ENCODE measurements at regions not wholly inside any gene's neighbourhood (a gene's known extent, or its start where the extent isn't known, plus 50 kb on each side); places are given as distances from the start of the nearest gene placed in this dataset.

GRCh38 chr5:26828294-26828693 lies 210.1 kb downstream of the CDH9 start:
- intact Hi-C loops (cut with DNase I, micrococcal nuclease) = no loop called here
- DNase-seq = no peak
- ATAC-seq = no peak

- intact Hi-C loops (cut with DNase I, micrococcal nuclease) = no loop called here
- ATAC-seq (no peak), DNase-seq (no peak)
These were observed 225.2 kb downstream of the CDH9 start for GRCh38 chr5:26813235-26813634.

- intact Hi-C loops (cut with DNase I, micrococcal nuclease) = no loop called here
- DNase-seq = no peak
- ATAC-seq = no peak
These were observed 225.7 kb downstream of the CDH9 start for GRCh38 chr5:26812714-26813113.

GRCh38 chr5:26807231-26808199 lies 230.9 kb downstream of the CDH9 start:
- DNase-seq (peak in 1 of 2 donors; percentile 20), ATAC-seq (no peak)
- intact Hi-C loops (cut with DNase I, micrococcal nuclease) = no loop called here

- ATAC-seq (no peak), DNase-seq (no peak)
- intact Hi-C loops (cut with DNase I, micrococcal nuclease) = no loop called here
These were observed 233.3 kb downstream of the CDH9 start for GRCh38 chr5:26805076-26805475.

GRCh38 chr5:26802944-26803343 lies 235.4 kb downstream of the CDH9 start:
- no peak for DNase-seq
- intact Hi-C loops (cut with DNase I, micrococcal nuclease) = no loop called here
- ATAC-seq = no peak

GRCh38 chr5:26791433-26791832 lies 247.0 kb downstream of the CDH9 start:
- intact Hi-C loops (cut with DNase I, micrococcal nuclease) = no loop called here
- DNase-seq (no peak), ATAC-seq (no peak)

GRCh38 chr5:26791021-26791420 lies 247.4 kb downstream of the CDH9 start:
- intact Hi-C loops (cut with DNase I, micrococcal nuclease) = no loop called here
- no peak for ATAC-seq
- no peak for DNase-seq

GRCh38 chr5:26763215-26763614 lies 275.2 kb downstream of the CDH9 start:
- ATAC-seq = no peak
- no peak for DNase-seq
- intact Hi-C loops (cut with DNase I, micrococcal nuclease) = no loop called here

- intact Hi-C loops (cut with DNase I, micrococcal nuclease) = no loop called here
- no peak for DNase-seq
- ATAC-seq = no peak
These were observed 276.9 kb downstream of the CDH9 start for GRCh38 chr5:26761446-26761845.

GRCh38 chr5:26761045-26761444 lies 277.3 kb downstream of the CDH9 start:
- ATAC-seq (no peak), DNase-seq (no peak)
- intact Hi-C loops (cut with DNase I, micrococcal nuclease) = no loop called here

- no peak for ATAC-seq
- intact Hi-C loops (cut with DNase I, micrococcal nuclease) = no loop called here
- no peak for DNase-seq
These were observed 280.4 kb downstream of the CDH9 start for GRCh38 chr5:26757941-26758340.

GRCh38 chr5:26749829-26750228 lies 288.6 kb downstream of the CDH9 start:
- DNase-seq (no peak), ATAC-seq (no peak)
- intact Hi-C loops (cut with DNase I, micrococcal nuclease) = no loop called here

- no peak for DNase-seq
- no peak for ATAC-seq
- intact Hi-C loops (cut with DNase I, micrococcal nuclease) = no loop called here
These were observed 298.2 kb downstream of the CDH9 start for GRCh38 chr5:26740182-26740581.

- ATAC-seq (no peak), DNase-seq (no peak)
- intact Hi-C loops (cut with DNase I, micrococcal nuclease) = no loop called here
These were observed 300.8 kb downstream of the CDH9 start for GRCh38 chr5:26737348-26738265.

- intact Hi-C loops (cut with DNase I, micrococcal nuclease) = no loop called here
- no peak for ATAC-seq
- no peak for DNase-seq
These were observed 310.5 kb downstream of the CDH9 start for GRCh38 chr5:26727916-26728315.

- no peak for DNase-seq
- ATAC-seq = no peak
- intact Hi-C loops (cut with DNase I, micrococcal nuclease) = no loop called here
These were observed 318.6 kb downstream of the CDH9 start for GRCh38 chr5:26719803-26720202.

- intact Hi-C loops (cut with DNase I, micrococcal nuclease) = no loop called here
- DNase-seq = no peak
- no peak for ATAC-seq
These were observed 337.5 kb downstream of the CDH9 start for GRCh38 chr5:26700759-26701384.

- intact Hi-C loops (cut with DNase I, micrococcal nuclease) = no loop called here
- no peak for ATAC-seq
These were observed 345.4 kb downstream of the CDH9 start for GRCh38 chr5:26692952-26693351.

More at GRCh38 chr5:26692952-26693351, 345.4 kb downstream of the CDH9 start:
- DNase-seq = no peak
